Adrenal gland (tissue), 5 donors: ENCODE measurements at regions not wholly inside any gene's neighbourhood (a gene's known extent, or its start where the extent isn't known, plus 50 kb on each side); places are given as distances from the start of the nearest gene placed in this dataset.

ENCODE experiments used
- POLR2A ChIP-seq, 2 donors: fragments of 450-650 bp; IDR thresholded peaks; one replicate each; pipeline ENCODE4 v1.6.1; 2017; ENCODE audit warnings: antibody characterized with exemption in 2 of 2, mild to moderate bottlenecking in 2 of 2, moderate library complexity in 1 of 2
- TF ChIP-seq, protein P1 (sequence below), 6 experiments: fragments of 450-650 bp in 4 of 6; fragments of 200-600 bp in 2 of 6; sonication (generic) in 1 of 6; IDR thresholded peaks; 1 replicate in 5 of 6; 2 replicates in 1 of 6; pipeline versions ENCODE4 v1.5.1 to v1.8.0; 2016 to 2021; ENCODE audit warnings: antibody characterized with exemption in 6 of 6, mild to moderate bottlenecking in 2 of 6, moderate library complexity in 1 of 6
- donor health status: DM: no; HTN: no; CAD: no.

GRCh38 chrY:7942711-7943110 is 1031.2 kb upstream of the AMELY start:
- TF ChIP-seq, protein P1, sequence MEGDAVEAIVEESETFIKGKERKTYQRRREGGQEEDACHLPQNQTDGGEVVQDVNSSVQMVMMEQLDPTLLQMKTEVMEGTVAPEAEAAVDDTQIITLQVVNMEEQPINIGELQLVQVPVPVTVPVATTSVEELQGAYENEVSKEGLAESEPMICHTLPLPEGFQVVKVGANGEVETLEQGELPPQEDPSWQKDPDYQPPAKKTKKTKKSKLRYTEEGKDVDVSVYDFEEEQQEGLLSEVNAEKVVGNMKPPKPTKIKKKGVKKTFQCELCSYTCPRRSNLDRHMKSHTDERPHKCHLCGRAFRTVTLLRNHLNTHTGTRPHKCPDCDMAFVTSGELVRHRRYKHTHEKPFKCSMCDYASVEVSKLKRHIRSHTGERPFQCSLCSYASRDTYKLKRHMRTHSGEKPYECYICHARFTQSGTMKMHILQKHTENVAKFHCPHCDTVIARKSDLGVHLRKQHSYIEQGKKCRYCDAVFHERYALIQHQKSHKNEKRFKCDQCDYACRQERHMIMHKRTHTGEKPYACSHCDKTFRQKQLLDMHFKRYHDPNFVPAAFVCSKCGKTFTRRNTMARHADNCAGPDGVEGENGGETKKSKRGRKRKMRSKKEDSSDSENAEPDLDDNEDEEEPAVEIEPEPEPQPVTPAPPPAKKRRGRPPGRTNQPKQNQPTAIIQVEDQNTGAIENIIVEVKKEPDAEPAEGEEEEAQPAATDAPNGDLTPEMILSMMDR (IDR thresholded peaks at IDR 0.05) = no peak
- TF ChIP-seq POLR2A (IDR thresholded peaks at IDR 0.05) = no peak
